ENCODE measurements at regions not wholly inside any gene's neighbourhood (a gene's known extent, or its start where the extent isn't known, plus 50 kb on each side); places are given as distances from the start of the nearest gene placed in this dataset.

DNA sequence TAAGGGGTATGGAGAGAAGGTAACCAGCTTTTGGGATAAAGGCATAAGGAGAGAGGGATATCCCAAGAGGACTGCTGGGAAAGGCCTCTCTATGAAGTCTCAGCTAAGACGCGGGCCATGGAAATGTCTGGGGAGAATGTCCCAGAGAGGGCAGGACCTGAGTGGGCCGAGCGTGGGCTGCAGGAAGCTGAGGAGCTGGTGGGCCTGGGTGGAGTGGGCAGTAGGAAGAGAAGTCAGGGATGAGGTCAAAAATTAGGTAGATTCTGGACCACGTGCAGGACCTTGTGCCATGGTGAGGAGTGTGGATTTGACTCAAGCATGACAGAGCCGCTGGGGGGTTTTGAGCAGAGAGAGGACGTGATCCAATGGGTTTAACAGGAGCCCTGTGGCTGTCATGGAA, 66.5 kb upstream of the SULF2 start:
- TF ChIP-seq POLR2A (IDR thresholded peaks at IDR 0.05; ENCODE audit: insufficient read depth in 1 of 2, low read depth in 2 of 2, low read length in 2 of 2): no peak
- TF ChIP-seq, protein P1, sequence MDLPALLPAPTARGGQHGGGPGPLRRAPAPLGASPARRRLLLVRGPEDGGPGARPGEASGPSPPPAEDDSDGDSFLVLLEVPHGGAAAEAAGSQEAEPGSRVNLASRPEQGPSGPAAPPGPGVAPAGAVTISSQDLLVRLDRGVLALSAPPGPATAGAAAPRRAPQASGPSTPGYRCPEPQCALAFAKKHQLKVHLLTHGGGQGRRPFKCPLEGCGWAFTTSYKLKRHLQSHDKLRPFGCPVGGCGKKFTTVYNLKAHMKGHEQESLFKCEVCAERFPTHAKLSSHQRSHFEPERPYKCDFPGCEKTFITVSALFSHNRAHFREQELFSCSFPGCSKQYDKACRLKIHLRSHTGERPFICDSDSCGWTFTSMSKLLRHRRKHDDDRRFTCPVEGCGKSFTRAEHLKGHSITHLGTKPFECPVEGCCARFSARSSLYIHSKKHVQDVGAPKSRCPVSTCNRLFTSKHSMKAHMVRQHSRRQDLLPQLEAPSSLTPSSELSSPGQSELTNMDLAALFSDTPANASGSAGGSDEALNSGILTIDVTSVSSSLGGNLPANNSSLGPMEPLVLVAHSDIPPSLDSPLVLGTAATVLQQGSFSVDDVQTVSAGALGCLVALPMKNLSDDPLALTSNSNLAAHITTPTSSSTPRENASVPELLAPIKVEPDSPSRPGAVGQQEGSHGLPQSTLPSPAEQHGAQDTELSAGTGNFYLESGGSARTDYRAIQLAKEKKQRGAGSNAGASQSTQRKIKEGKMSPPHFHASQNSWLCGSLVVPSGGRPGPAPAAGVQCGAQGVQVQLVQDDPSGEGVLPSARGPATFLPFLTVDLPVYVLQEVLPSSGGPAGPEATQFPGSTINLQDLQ (CRISPR knock-in tag; IDR thresholded peaks at IDR 0.05): no peak
- TF ChIP-seq SUZ12 (IDR thresholded peaks at IDR 0.05; ENCODE audit: low read depth, low read length): no peak
- no peak for TF ChIP-seq MYC (CRISPR knock-in tag; IDR thresholded peaks at IDR 0.05; ENCODE audit: borderline replicate concordance)
- TF ChIP-seq, protein P2, sequence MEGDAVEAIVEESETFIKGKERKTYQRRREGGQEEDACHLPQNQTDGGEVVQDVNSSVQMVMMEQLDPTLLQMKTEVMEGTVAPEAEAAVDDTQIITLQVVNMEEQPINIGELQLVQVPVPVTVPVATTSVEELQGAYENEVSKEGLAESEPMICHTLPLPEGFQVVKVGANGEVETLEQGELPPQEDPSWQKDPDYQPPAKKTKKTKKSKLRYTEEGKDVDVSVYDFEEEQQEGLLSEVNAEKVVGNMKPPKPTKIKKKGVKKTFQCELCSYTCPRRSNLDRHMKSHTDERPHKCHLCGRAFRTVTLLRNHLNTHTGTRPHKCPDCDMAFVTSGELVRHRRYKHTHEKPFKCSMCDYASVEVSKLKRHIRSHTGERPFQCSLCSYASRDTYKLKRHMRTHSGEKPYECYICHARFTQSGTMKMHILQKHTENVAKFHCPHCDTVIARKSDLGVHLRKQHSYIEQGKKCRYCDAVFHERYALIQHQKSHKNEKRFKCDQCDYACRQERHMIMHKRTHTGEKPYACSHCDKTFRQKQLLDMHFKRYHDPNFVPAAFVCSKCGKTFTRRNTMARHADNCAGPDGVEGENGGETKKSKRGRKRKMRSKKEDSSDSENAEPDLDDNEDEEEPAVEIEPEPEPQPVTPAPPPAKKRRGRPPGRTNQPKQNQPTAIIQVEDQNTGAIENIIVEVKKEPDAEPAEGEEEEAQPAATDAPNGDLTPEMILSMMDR (CRISPR knock-in tag; IDR thresholded peaks at IDR 0.05): no peak
- no peak for TF ChIP-seq MXI1 (IDR thresholded peaks at IDR 0.05; ENCODE audit: borderline replicate concordance, low read depth, low read length)
- TF ChIP-seq, protein P3, sequence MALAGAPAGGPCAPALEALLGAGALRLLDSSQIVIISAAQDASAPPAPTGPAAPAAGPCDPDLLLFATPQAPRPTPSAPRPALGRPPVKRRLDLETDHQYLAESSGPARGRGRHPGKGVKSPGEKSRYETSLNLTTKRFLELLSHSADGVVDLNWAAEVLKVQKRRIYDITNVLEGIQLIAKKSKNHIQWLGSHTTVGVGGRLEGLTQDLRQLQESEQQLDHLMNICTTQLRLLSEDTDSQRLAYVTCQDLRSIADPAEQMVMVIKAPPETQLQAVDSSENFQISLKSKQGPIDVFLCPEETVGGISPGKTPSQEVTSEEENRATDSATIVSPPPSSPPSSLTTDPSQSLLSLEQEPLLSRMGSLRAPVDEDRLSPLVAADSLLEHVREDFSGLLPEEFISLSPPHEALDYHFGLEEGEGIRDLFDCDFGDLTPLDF (CRISPR knock-in tag; IDR thresholded peaks at IDR 0.05): no peak
- TF ChIP-seq POLR2AphosphoS2 (IDR thresholded peaks at IDR 0.05; ENCODE audit: low read depth, low read length): no peak
- TF ChIP-seq PRPF4 (IDR thresholded peaks at IDR 0.05; ENCODE audit: low read depth, low read length, poor library complexity, severe bottlenecking): no peak
- no peak for TF ChIP-seq GABPA (IDR thresholded peaks at IDR 0.05; ENCODE audit: low read depth, low read length)
- TF ChIP-seq GABPA (CRISPR knock-in tag; IDR thresholded peaks at IDR 0.05; ENCODE audit: low read depth): no peak
- TF ChIP-seq, protein P4, sequence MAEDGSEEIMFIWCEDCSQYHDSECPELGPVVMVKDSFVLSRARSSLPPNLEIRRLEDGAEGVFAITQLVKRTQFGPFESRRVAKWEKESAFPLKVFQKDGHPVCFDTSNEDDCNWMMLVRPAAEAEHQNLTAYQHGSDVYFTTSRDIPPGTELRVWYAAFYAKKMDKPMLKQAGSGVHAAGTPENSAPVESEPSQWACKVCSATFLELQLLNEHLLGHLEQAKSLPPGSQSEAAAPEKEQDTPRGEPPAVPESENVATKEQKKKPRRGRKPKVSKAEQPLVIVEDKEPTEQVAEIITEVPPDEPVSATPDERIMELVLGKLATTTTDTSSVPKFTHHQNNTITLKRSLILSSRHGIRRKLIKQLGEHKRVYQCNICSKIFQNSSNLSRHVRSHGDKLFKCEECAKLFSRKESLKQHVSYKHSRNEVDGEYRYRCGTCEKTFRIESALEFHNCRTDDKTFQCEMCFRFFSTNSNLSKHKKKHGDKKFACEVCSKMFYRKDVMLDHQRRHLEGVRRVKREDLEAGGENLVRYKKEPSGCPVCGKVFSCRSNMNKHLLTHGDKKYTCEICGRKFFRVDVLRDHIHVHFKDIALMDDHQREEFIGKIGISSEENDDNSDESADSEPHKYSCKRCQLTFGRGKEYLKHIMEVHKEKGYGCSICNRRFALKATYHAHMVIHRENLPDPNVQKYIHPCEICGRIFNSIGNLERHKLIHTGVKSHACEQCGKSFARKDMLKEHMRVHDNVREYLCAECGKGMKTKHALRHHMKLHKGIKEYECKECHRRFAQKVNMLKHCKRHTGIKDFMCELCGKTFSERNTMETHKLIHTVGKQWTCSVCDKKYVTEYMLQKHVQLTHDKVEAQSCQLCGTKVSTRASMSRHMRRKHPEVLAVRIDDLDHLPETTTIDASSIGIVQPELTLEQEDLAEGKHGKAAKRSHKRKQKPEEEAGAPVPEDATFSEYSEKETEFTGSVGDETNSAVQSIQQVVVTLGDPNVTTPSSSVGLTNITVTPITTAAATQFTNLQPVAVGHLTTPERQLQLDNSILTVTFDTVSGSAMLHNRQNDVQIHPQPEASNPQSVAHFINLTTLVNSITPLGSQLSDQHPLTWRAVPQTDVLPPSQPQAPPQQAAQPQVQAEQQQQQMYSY (CRISPR knock-in tag; IDR thresholded peaks at IDR 0.05): no peak
- TF ChIP-seq ZZZ3 (CRISPR knock-in tag; IDR thresholded peaks at IDR 0.05; ENCODE audit: borderline replicate concordance): no peak
